Lung (tissue), 11 donors: ENCODE measurements at regions not wholly inside any gene's neighbourhood (a gene's known extent, or its start where the extent isn't known, plus 50 kb on each side); places are given as distances from the start of the nearest gene placed in this dataset.

Source experiments
- ATAC-seq: fragments of 200-7000 bp; cut with Tn5 transposase; one replicate; pipeline ENCODE4 v1.9.1; 2020; ENCODE audit warnings: moderate number of reproducible peaks; ENCODE audit not compliant: insufficient read depth, low FRiP score
- DNase-seq, 3 donors: peaks; one replicate each; pipeline ENCODE4 v3.0.0-alpha.2; 2013 to 2017
- H3K27ac ChIP-seq, 2 donors: one replicate each; pipeline ENCODE4 v1.5.1; 2013; ENCODE audit warnings: mild to moderate bottlenecking in 2 of 2, moderate library complexity in 2 of 2, control low read depth in 1 of 2, inconsistent platforms in 1 of 2, low read depth in 1 of 2, low read length in 1 of 2
- H3K27me3 ChIP-seq, 3 donors: one replicate each; pipeline ENCODE4 v1.5.1; 2013; ENCODE audit warnings: low read length in 2 of 3; ENCODE audit not compliant: control insufficient read depth in 3 of 3, insufficient read depth in 3 of 3
- H3K36me3 ChIP-seq, 4 donors: one replicate each; pipeline ENCODE4 v1.5.1; 2013; ENCODE audit warnings: low read length in 4 of 4, mild to moderate bottlenecking in 1 of 4, moderate library complexity in 1 of 4; ENCODE audit not compliant: control insufficient read depth in 4 of 4, insufficient read depth in 4 of 4
- H3K4me1 ChIP-seq, 5 donors: one replicate each; pipeline ENCODE4 v1.5.1; 2013; ENCODE audit warnings: low read length in 5 of 5, mild to moderate bottlenecking in 2 of 5, moderate library complexity in 1 of 5; ENCODE audit not compliant: control insufficient read depth in 5 of 5, insufficient read depth in 5 of 5
- H3K4me3 ChIP-seq: one replicate; pipeline ENCODE4 v1.5.1; 2013; ENCODE audit warnings: mild to moderate bottlenecking, control low read depth, moderate library complexity
- H3K9ac ChIP-seq, 2 donors: one replicate each; pipeline ENCODE4 v1.5.1; 2013; ENCODE audit warnings: low read length in 2 of 2, control low read depth in 1 of 2; ENCODE audit not compliant: insufficient read depth in 1 of 2
- H3K9me3 ChIP-seq, 4 donors: one replicate each; pipeline ENCODE4 v1.5.1; 2013; ENCODE audit warnings: low read length in 3 of 4, mild to moderate bottlenecking in 1 of 4, moderate library complexity in 1 of 4; ENCODE audit not compliant: control insufficient read depth in 4 of 4, insufficient read depth in 3 of 4
- CTCF ChIP-seq: IDR thresholded peaks from 2 replicates; pipeline ENCODE4 v1.5.1; 2012; ENCODE audit warnings: mild to moderate bottlenecking; ENCODE audit errors: control extremely low read depth, extremely low read depth
- WGBS, 2 donors: extraction: QIAGEN DNeasy Blood & Tissue Kit; methylation state at CpG; one replicate each; pipeline ENCODE4 v1.1.7; 2013; 5-methylcytosine and 5-hydroxymethylcytosine counted together
- donor health status: control.
- donor health status: control.
- donor health status: Bipolar disorder and iron deficiency.
- donor health status: healthy.
- donor health status: DM: yes; HTN: yes; CAD: no.

- no peaks in the 10 kb centered on the region for H3K36me3 ChIP-seq
- TF ChIP-seq CTCF = no peak
- whole genome bisulfite sequencing, 2 donors = 29 to 53% methylated on average over 2 of the region's 2 CpGs
- H3K4me1 ChIP-seq = no peaks in the 10 kb centered on the region
- no peak overlapping the region for H3K9ac ChIP-seq
- no peak for DNase-seq
- no peak overlapping the region for H3K27ac ChIP-seq
- H3K27me3 ChIP-seq = no peaks in the 10 kb centered on the region
- no peak overlapping the region for H3K4me3 ChIP-seq
- no peaks in the 10 kb centered on the region for H3K9me3 ChIP-seq
- ATAC-seq = no peak
These were observed 273.5 kb upstream of the EDA2R start for GRCh38 chrX:66912417-66912816.

DNA sequence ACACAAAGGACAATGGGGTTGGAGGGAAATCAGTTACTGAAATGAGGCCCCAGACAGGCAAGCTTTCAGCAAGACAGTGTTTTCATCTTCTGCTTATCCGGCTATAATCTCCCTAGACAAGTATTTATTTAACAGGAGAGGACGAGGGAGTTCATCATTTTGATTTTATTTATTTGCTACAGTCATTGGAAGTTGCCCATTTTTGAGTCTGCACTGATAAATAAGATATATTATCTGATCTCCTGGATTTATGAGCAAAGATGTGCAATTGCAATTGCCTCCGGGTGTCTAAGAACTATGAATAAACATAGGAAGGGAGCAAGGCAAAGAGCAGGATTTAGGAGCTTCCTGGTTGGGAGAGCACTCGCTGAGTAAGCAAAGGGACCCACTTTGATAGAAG is 263.2 kb upstream of the EDA2R start:
- Histone ChIP-seq H3K36me3 (no peaks in the 10 kb centered on the region), H3K27ac (no peak overlapping the region), H3K4me1 (no peaks in the 10 kb centered on the region), H3K9ac (no peak overlapping the region), H3K27me3 (no peaks in the 10 kb centered on the region), H3K9me3 (no peaks in the 10 kb centered on the region), H3K4me3 (no peak overlapping the region)
- DNase-seq (no peak), ATAC-seq (no peak)
- 50 to 68% methylated on average over 4 of the region's 4 CpGs for WGBS, 2 donors
- TF ChIP-seq CTCF = no peak

DNA sequence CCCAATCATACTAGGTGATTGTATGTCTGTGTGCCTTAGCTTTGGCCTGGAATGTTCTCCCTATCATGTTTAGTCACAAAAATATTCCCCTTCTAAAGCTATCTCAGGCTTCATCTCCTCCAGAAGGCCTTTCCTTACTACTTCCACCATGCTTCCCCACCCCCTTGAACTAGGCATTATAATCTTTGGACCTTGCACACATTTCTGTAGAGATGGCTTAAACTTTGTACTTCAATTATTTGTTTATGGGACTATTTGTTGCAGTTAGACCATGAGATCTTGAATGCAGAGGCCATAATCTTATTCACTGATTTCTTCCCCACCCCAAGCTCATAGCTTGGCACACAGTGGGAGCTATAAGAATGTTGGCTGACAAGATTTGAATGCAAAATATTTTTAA is 262.0 kb upstream of the EDA2R start:
- Histone ChIP-seq H3K4me1 (no peaks in the 10 kb centered on the region), H3K36me3 (no peaks in the 10 kb centered on the region), H3K9me3 (no peaks in the 10 kb centered on the region), H3K27me3 (no peaks in the 10 kb centered on the region), H3K9ac (no peak overlapping the region), H3K4me3 (no peak overlapping the region), H3K27ac (no peak overlapping the region)
- ATAC-seq (no peak), DNase-seq (no peak)
- no peak for TF ChIP-seq CTCF

GRCh38 chrX:66892004-66892403 is 253.1 kb upstream of the EDA2R start:
- ATAC-seq = no peak
- no peaks in the 10 kb centered on the region for H3K9me3 ChIP-seq
- H3K36me3 ChIP-seq = no peaks in the 10 kb centered on the region
- no peaks in the 10 kb centered on the region for H3K27me3 ChIP-seq
- TF ChIP-seq CTCF = no peak
- H3K4me1 ChIP-seq = no peaks in the 10 kb centered on the region
- no peak overlapping the region for H3K9ac ChIP-seq
- H3K4me3 ChIP-seq = no peak overlapping the region
- DNase-seq = peak in 1 of 3 donors; percentile 17
- 56 to 88% methylated on average over 2 of the region's 2 CpGs for WGBS, 2 donors
- no peak overlapping the region for H3K27ac ChIP-seq
